H1 (cell line): ENCODE measurements at regions not wholly inside any gene's neighbourhood (a gene's known extent, or its start where the extent isn't known, plus 50 kb on each side); places are given as distances from the start of the nearest gene placed in this dataset.

ENCODE experiments used
- CTCF ChIA-PET: fragments of 300-600 bp; sonication (Branson Sonifier 250); formaldehyde crosslinking; loops from one replicate; lab custom pipeline; 2021; ENCODE audit not compliant: partially characterized antibody; lab: Charles Lee
- POLR2A ChIA-PET: fragments of 300-600 bp; sonication (Branson Sonifier 250); formaldehyde crosslinking; loops from one replicate; lab custom pipeline; 2021; ENCODE audit warnings: inconsistent platforms; ENCODE audit not compliant: partially characterized antibody; lab: Charles Lee
- DNase-seq, 2 experiments: peaks; one replicate each; pipeline versions ENCODE4 v3.0.0 to v3.0.0-alpha.2; 2010 to 2022; ENCODE audit warnings: low spot score in 2 of 2, low read depth in 1 of 2, mixed read lengths in 1 of 2
- FAIRE-seq: peaks from 2 replicates; lab custom pipeline; 2011; peaks lifted over from hg19 to GRCh38; lab: Jason Lieb, UNC
- H2AFZ ChIP-seq: 2 replicates; pipeline ENCODE4 v1.8.1; 2012; ENCODE audit warnings: low read length, inconsistent platforms
- H2AK5ac ChIP-seq: 2 replicates; pipeline ENCODE4 v1.6.1; 2013; ENCODE audit warnings: low read depth, low read length
- H2BK120ac ChIP-seq: replicated peaks from 2 replicates; pipeline ENCODE3; 2013; ENCODE audit warnings: low read depth, low read length, inconsistent platforms
- H2BK12ac ChIP-seq: 2 replicates; pipeline ENCODE4 v1.6.1; 2013; ENCODE audit warnings: low read depth, low read length
- H2BK15ac ChIP-seq: 2 replicates; pipeline ENCODE4 v1.6.1; 2013; ENCODE audit warnings: low read length
- H2BK20ac ChIP-seq: 2 replicates; pipeline ENCODE4 v1.6.1; 2013; ENCODE audit warnings: low read length
- H2BK5ac ChIP-seq: 2 replicates; pipeline ENCODE4 v1.6.1; 2013; ENCODE audit warnings: low read depth, low read length
- H3K14ac ChIP-seq: 2 replicates; pipeline ENCODE4 v1.6.1; 2013; ENCODE audit warnings: inconsistent platforms; ENCODE audit not compliant: insufficient read length
- H3K18ac ChIP-seq: 2 replicates; pipeline ENCODE4 v1.6.1; 2013; ENCODE audit warnings: low read length; ENCODE audit errors: extremely low read depth
- H3K23ac ChIP-seq: 2 replicates; pipeline ENCODE4 v1.6.1; 2013; ENCODE audit warnings: inconsistent platforms; ENCODE audit not compliant: insufficient read length
- H3K23me2 ChIP-seq: 2 replicates; pipeline ENCODE4 v1.6.1; 2013; ENCODE audit warnings: low read depth, low read length
- H3K27ac ChIP-seq: 2 replicates; pipeline ENCODE4 v1.6.1; 2011; ENCODE audit warnings: low read depth, low read length, inconsistent platforms
- H3K27me3 ChIP-seq, 4 experiments: replicated peaks in 1 of 4; 1 replicate in 1 of 4; 2 replicates in 3 of 4; pipeline versions ENCODE4 v1.6.1 to v1.8.1; 2011 to 2013; ENCODE audit warnings: low read length in 3 of 4, mild to moderate bottlenecking in 3 of 4, inconsistent platforms in 2 of 4, mixed read lengths in 2 of 4, moderate library complexity in 1 of 4; ENCODE audit not compliant: control insufficient read depth in 3 of 4, insufficient read depth in 3 of 4; ENCODE audit errors: extremely low read depth in 1 of 4
- H3K36me3 ChIP-seq, 4 experiments: 2 replicates each; pipeline versions ENCODE4 v1.6.1 to v1.8.1; 2011 to 2013; ENCODE audit warnings: mild to moderate bottlenecking in 4 of 4, low read length in 3 of 4, moderate library complexity in 2 of 4, control low read depth in 1 of 4, inconsistent platforms in 1 of 4; ENCODE audit not compliant: insufficient read depth in 4 of 4, control insufficient read depth in 2 of 4
- H3K4ac ChIP-seq: replicated peaks from 2 replicates; pipeline ENCODE3; 2013; ENCODE audit warnings: low read length, low read depth, mixed read lengths, inconsistent platforms; ENCODE audit not compliant: insufficient read length
- H3K4me1 ChIP-seq, 4 experiments: replicated peaks in 1 of 4; 1 replicate in 1 of 4; 2 replicates in 3 of 4; pipeline versions ENCODE4 v1.6.1 to v1.8.1; 2011 to 2013; ENCODE audit warnings: low read length in 3 of 4, inconsistent platforms in 2 of 4, mixed read lengths in 1 of 4; ENCODE audit not compliant: insufficient read depth in 4 of 4, control insufficient read depth in 3 of 4
- H3K4me2 ChIP-seq, 2 experiments: 2 replicates each; pipeline versions ENCODE4 v1.6.1 to v1.8.1; 2011 to 2013; ENCODE audit warnings: low read depth in 2 of 2, low read length in 2 of 2, control low read depth in 1 of 2, inconsistent platforms in 1 of 2, mild to moderate bottlenecking in 1 of 2; ENCODE audit not compliant: insufficient read depth in 1 of 2
- H3K4me3 ChIP-seq, 4 experiments: fragments of 200-600, 300-600 bp in 1 of 4; sonication (generic), shearing (Covaris generic), sonication (Bioruptor Twin) in 1 of 4; 2 replicates each; pipeline versions ENCODE4 v1.5.1 to v1.8.1; 2011 to 2016; ENCODE audit warnings: low read length in 4 of 4, low read depth in 3 of 4, control low read depth in 2 of 4, inconsistent platforms in 2 of 4, mild to moderate bottlenecking in 2 of 4, mixed read lengths in 1 of 4, moderate library complexity in 1 of 4; ENCODE audit not compliant: insufficient read depth in 2 of 4; ENCODE audit errors: extremely low read depth in 1 of 4
- H3K56ac ChIP-seq: replicated peaks from 2 replicates; pipeline ENCODE3; 2013; ENCODE audit warnings: low read depth, mild to moderate bottlenecking, mixed read lengths, low read length, inconsistent platforms; ENCODE audit not compliant: insufficient read length
- H3K79me1 ChIP-seq: 2 replicates; pipeline ENCODE4 v1.6.1; 2013; ENCODE audit warnings: low read depth, low read length, control low read depth
- H3K79me2 ChIP-seq, 2 experiments: 2 replicates each; pipeline versions ENCODE4 v1.6.1 to v1.8.1; 2012 to 2013; ENCODE audit warnings: low read length in 2 of 2, mild to moderate bottlenecking in 2 of 2, inconsistent platforms in 1 of 2; ENCODE audit not compliant: insufficient read depth in 2 of 2, control insufficient read depth in 1 of 2
- H3K9ac ChIP-seq, 4 experiments: replicated peaks in 1 of 4; 1 replicate in 1 of 4; 2 replicates in 3 of 4; pipeline versions ENCODE4 v1.6.1 to v1.8.1; 2011 to 2013; ENCODE audit warnings: low read depth in 3 of 4, low read length in 3 of 4, control low read depth in 2 of 4, mild to moderate bottlenecking in 2 of 4, moderate library complexity in 2 of 4, inconsistent platforms in 1 of 4; ENCODE audit errors: extremely low read depth in 1 of 4
- H3K9me3 ChIP-seq, 2 experiments: 2 replicates each; pipeline versions ENCODE4 v1.6.1 to v1.8.1; 2012 to 2013; ENCODE audit warnings: mild to moderate bottlenecking in 2 of 2, moderate library complexity in 2 of 2, control low read depth in 1 of 2, inconsistent platforms in 1 of 2, low read depth in 1 of 2, low read length in 1 of 2, mixed read lengths in 1 of 2; ENCODE audit not compliant: insufficient read depth in 2 of 2
- H4K20me1 ChIP-seq, 2 experiments: replicated peaks in 1 of 2; 2 replicates each; pipeline versions ENCODE3 to v1.8.1; 2011 to 2013; ENCODE audit warnings: inconsistent platforms in 2 of 2, low read length in 2 of 2, mild to moderate bottlenecking in 1 of 2; ENCODE audit not compliant: insufficient read depth in 2 of 2, control insufficient read depth in 1 of 2
- H4K5ac ChIP-seq: 2 replicates; pipeline ENCODE4 v1.6.1; 2013; ENCODE audit warnings: low read length, low read depth, mixed read lengths, inconsistent platforms; ENCODE audit not compliant: insufficient read length
- H4K8ac ChIP-seq: 2 replicates; pipeline ENCODE4 v1.8.0; 2013; ENCODE audit warnings: mild to moderate bottlenecking, moderate library complexity, low read length, inconsistent platforms; ENCODE audit not compliant: insufficient read depth; ENCODE audit errors: extremely low read depth
- H4K91ac ChIP-seq: replicated peaks from 2 replicates; pipeline ENCODE3; 2013; ENCODE audit warnings: low read length, mixed read lengths, inconsistent platforms; ENCODE audit not compliant: insufficient read length
- BACH1 ChIP-seq: IDR thresholded peaks from 2 replicates; pipeline ENCODE4 v1.6.1; 2012; ENCODE audit warnings: low read length, improper control_type of control experiment
- BCL11A ChIP-seq, 2 experiments: IDR thresholded peaks; one replicate each; pipeline ENCODE4 v1.6.1; 2011; ENCODE audit warnings: low read depth in 2 of 2, low read length in 2 of 2, mild to moderate bottlenecking in 2 of 2
- CBX8 ChIP-seq: fragments of 300-800, 300-1000 bp; sonication (generic); IDR thresholded peaks from 2 replicates; pipeline ENCODE4 v1.7.1; 2016; ENCODE audit warnings: low read depth, low read length, borderline replicate concordance
- EP300 ChIP-seq, 2 experiments: IDR thresholded peaks; 1 replicate in 1 of 2; 2 replicates in 1 of 2; pipeline ENCODE4 v1.6.1; 2011 to 2012; ENCODE audit warnings: low read depth in 2 of 2, low read length in 2 of 2, mild to moderate bottlenecking in 2 of 2, borderline replicate concordance in 1 of 2, inconsistent platforms in 1 of 2, moderate library complexity in 1 of 2
- FOSL1 ChIP-seq: IDR thresholded peaks from 2 replicates; pipeline ENCODE4 v1.6.1; 2011; ENCODE audit warnings: mild to moderate bottlenecking, low read depth, low read length, moderate library complexity; ENCODE audit not compliant: insufficient read depth
- GTF2F1 ChIP-seq: IDR thresholded peaks from 2 replicates; pipeline ENCODE4 v1.6.1; 2012; ENCODE audit warnings: low read depth, low read length, improper control_type of control experiment, borderline replicate concordance
- MAFK ChIP-seq: IDR thresholded peaks from 2 replicates; pipeline ENCODE4 v1.6.1; 2012; ENCODE audit warnings: low read depth, mild to moderate bottlenecking, improper control_type of control experiment, low read length
- POLR2AphosphoS5 ChIP-seq: IDR thresholded peaks from 2 replicates; pipeline ENCODE4 v1.6.1; 2011; ENCODE audit warnings: low read depth, low read length
- RBBP5 ChIP-seq: IDR thresholded peaks from 2 replicates; pipeline ENCODE4 v1.7.1; 2012; ENCODE audit warnings: low read depth, mild to moderate bottlenecking, inconsistent platforms, low read length, moderate library complexity, borderline replicate concordance
- RNF2 ChIP-seq: fragments of 200-900, 300-1000 bp; sonication (generic); IDR thresholded peaks from 2 replicates; pipeline ENCODE4 v1.7.1; 2016; ENCODE audit warnings: borderline replicate concordance, low read depth, mild to moderate bottlenecking, antibody characterized with exemption, low read length; ENCODE audit not compliant: poor library complexity, severe bottlenecking; ENCODE audit errors: missing control alignments
- SAP30 ChIP-seq: fragments of 300-600 bp; sonication (generic); IDR thresholded peaks from 2 replicates; pipeline ENCODE4 v1.7.1; 2012; ENCODE audit warnings: low read length, moderate library complexity, mild to moderate bottlenecking, inconsistent platforms; ENCODE audit not compliant: insufficient read depth, insufficient replicate concordance
- SIRT6 ChIP-seq: IDR thresholded peaks from one replicate; pipeline ENCODE4 v1.7.1; 2012; ENCODE audit warnings: low read length, inconsistent platforms
- TBP ChIP-seq: IDR thresholded peaks from 2 replicates; pipeline ENCODE4 v1.6.1; 2011; ENCODE audit warnings: low read depth, low read length, improper control_type of control experiment
- TCF12 ChIP-seq: IDR thresholded peaks from 2 replicates; pipeline ENCODE4 v1.6.1; 2011; ENCODE audit warnings: low read depth, mild to moderate bottlenecking, low read length
- TEAD4 ChIP-seq: IDR thresholded peaks from 2 replicates; pipeline ENCODE4 v1.6.1; 2012; ENCODE audit warnings: low read depth, low read length, inconsistent platforms, mixed read lengths
- YY1 ChIP-seq: IDR thresholded peaks from 2 replicates; pipeline ENCODE4 v1.6.1; 2011; ENCODE audit warnings: low read depth, mild to moderate bottlenecking, low read length

- no peak overlapping the region for H4K8ac ChIP-seq
- no peaks in the 10 kb centered on the region; a peak in 1 of 8 replicates for H3K36me3 ChIP-seq
- H2AFZ ChIP-seq = no peak overlapping the region; the same call in 1 of the 2 replicates
- no peak overlapping the region for H2BK120ac ChIP-seq
- no peak overlapping the region for H3K23ac ChIP-seq
- H3K4me2 ChIP-seq = no peak overlapping the region
- DNase-seq (no peak), FAIRE-seq (no peak)
- H3K27me3 ChIP-seq = no peaks in the 10 kb centered on the region
- no peak overlapping the region for H2AK5ac ChIP-seq
- H4K91ac ChIP-seq = no peak overlapping the region
- H3K9ac ChIP-seq = no peak overlapping the region
- peaks cover 2% of the 10 kb centered on the region; the same call in 1 of the 2 replicates for H3K23me2 ChIP-seq
- H3K4me1 ChIP-seq = peaks cover 0 to 4% (median 0%) of the 10 kb centered on the region in 4 experiments; a peak in 1 of 7 replicates
- POLR2A ChIA-PET = no interaction called here
- no peak overlapping the region for H2BK15ac ChIP-seq
- H3K14ac ChIP-seq = no peak overlapping the region
- no peak overlapping the region for H2BK20ac ChIP-seq
- no peak overlapping the region for H3K27ac ChIP-seq
- CTCF ChIA-PET = no interaction called here
- no peak overlapping the region for H3K4ac ChIP-seq
- no peak overlapping the region for H3K4me3 ChIP-seq
- no peak overlapping the region for H2BK5ac ChIP-seq
- no peaks in the 10 kb centered on the region for H3K79me2 ChIP-seq
- no peaks in the 10 kb centered on the region for H3K79me1 ChIP-seq
- no peak overlapping the region for H4K5ac ChIP-seq
- no peak overlapping the region for H2BK12ac ChIP-seq
- no peak overlapping the region for H3K56ac ChIP-seq
- H3K18ac ChIP-seq = no peak overlapping the region
- no peaks in the 10 kb centered on the region for H3K9me3 ChIP-seq
- H4K20me1 ChIP-seq = no peaks in the 10 kb centered on the region
- TF ChIP-seq BACH1 = no peak
- TF ChIP-seq SAP30 = no peak
- TF ChIP-seq MAFK = no peak
- no peak for TF ChIP-seq TBP
- no peak for TF ChIP-seq FOSL1
- TF ChIP-seq BCL11A (IDR thresholded peaks at IDR 0.05; ENCODE audit: low read depth in 2 of 2, low read length in 2 of 2) = no peak
- TF ChIP-seq GTF2F1 = no peak
- no peak for TF ChIP-seq SIRT6
- no peak for TF ChIP-seq RBBP5
- TF ChIP-seq TCF12 = no peak
- no peak for TF ChIP-seq TEAD4
- TF ChIP-seq YY1 = no peak
- no peak for TF ChIP-seq EP300 (IDR thresholded peaks at IDR 0.05; ENCODE audit: borderline replicate concordance in 1 of 2, low read depth in 2 of 2, low read length in 2 of 2)
- TF ChIP-seq RNF2 = no peak
- no peak for TF ChIP-seq CBX8
- TF ChIP-seq POLR2AphosphoS5 = no peak
Observed at GRCh38 chr4:180098586-180098985, 2144.6 kb upstream of the TENM3 start.
